HG03432 (cell line): ENCODE measurements at regions not wholly inside any gene's neighbourhood (a gene's known extent, or its start where the extent isn't known, plus 50 kb on each side); places are given as distances from the start of the nearest gene placed in this dataset.
"Not testable (repeated sequence)": the region's sequence is repeated elsewhere in the genome, so short reads cannot be mapped to it uniquely, and the experiment has no call there.

Experiments used
- ATAC-seq: cut with Tn5 transposase; IDR thresholded peaks from one replicate; pipeline ENCODE4 v1.9.1; 2021; ENCODE audit warnings: mild to moderate bottlenecking, moderate library complexity; ENCODE audit not compliant: unreplicated experiment

GRCh38 chr2:183892315-183892941, 705.9 kb upstream of the ZNF804A start:
- no peak for ATAC-seq

- ATAC-seq: no peak
Observed at GRCh38 chr2:183898641-183899040, 699.7 kb upstream of the ZNF804A start.

GRCh38 chr2:183901931-183902330, 696.4 kb upstream of the ZNF804A start:
- no peak for ATAC-seq

- no peak for ATAC-seq
Observed at GRCh38 chr2:183903026-183903425, 695.3 kb upstream of the ZNF804A start.

GRCh38 chr2:183916041-183916440, 682.3 kb upstream of the ZNF804A start:
- not testable (repeated sequence) for ATAC-seq

- ATAC-seq: no peak
Observed at GRCh38 chr2:183919167-183919566, 679.2 kb upstream of the ZNF804A start.

GRCh38 chr2:183919926-183920325, 678.4 kb upstream of the ZNF804A start:
- ATAC-seq: no peak

- ATAC-seq: no peak
Observed at GRCh38 chr2:183925281-183925680, 673.0 kb upstream of the ZNF804A start.

- ATAC-seq: no peak
Observed at GRCh38 chr2:183926433-183926832, 671.9 kb upstream of the ZNF804A start.

- ATAC-seq: no peak
Observed at GRCh38 chr2:183927406-183928325, 670.7 kb upstream of the ZNF804A start.

GRCh38 chr2:183935005-183935404, 663.3 kb upstream of the ZNF804A start:
- no peak for ATAC-seq

- ATAC-seq: no peak
Observed at GRCh38 chr2:183937220-183937619, 661.1 kb upstream of the ZNF804A start.

GRCh38 chr2:183946193-183946592, 652.1 kb upstream of the ZNF804A start:
- no peak for ATAC-seq

- no peak for ATAC-seq
Observed at GRCh38 chr2:183948861-183949260, 649.5 kb upstream of the ZNF804A start.

- ATAC-seq: no peak
Observed at GRCh38 chr2:183950673-183951072, 647.7 kb upstream of the ZNF804A start.

GRCh38 chr2:183951630-183952029, 646.7 kb upstream of the ZNF804A start:
- ATAC-seq: no peak

GRCh38 chr2:183952741-183953140, 645.6 kb upstream of the ZNF804A start:
- no peak for ATAC-seq

- ATAC-seq: no peak
Observed at GRCh38 chr2:183963609-183964008, 634.7 kb upstream of the ZNF804A start.

GRCh38 chr2:183964565-183964964, 633.8 kb upstream of the ZNF804A start:
- no peak for ATAC-seq

- peak; percentile 75 for ATAC-seq
Observed at GRCh38 chr2:183967756-183968155, 630.6 kb upstream of the ZNF804A start.

- not testable (repeated sequence) for ATAC-seq
Observed at GRCh38 chr2:183975676-183976075, 622.7 kb upstream of the ZNF804A start.

GRCh38 chr2:183984871-183985270, 613.5 kb upstream of the ZNF804A start:
- no peak for ATAC-seq
